Fibroblast of skin of back (primary cell): ENCODE measurements at regions not wholly inside any gene's neighbourhood (a gene's known extent, or its start where the extent isn't known, plus 50 kb on each side); places are given as distances from the start of the nearest gene placed in this dataset.

ENCODE experiments used
- DNase-seq: peaks from one replicate; pipeline ENCODE4 v3.0.0-alpha.2; 2013

GRCh38 chr3:84885199-84885882, 73.4 kb upstream of the CADM2 start:
- no peak for DNase-seq

DNA sequence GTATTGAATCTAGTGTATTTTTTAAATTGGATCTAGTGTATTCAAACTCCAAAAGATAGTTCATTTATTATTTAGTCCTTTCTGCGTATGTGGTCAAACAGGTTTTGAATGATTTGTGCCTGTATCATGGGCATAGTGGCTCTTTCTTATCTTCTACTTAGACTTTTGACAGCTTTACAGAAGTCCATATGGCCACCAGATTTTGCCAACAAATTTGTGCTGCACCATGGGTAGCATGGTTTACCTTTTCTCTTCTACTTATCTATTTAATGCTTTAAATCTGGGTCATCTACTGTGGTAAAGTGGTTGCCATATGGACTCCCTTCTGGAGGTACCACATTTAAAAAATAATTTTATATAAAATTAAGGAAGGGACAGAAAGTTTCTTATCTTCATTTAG, 66.9 kb upstream of the CADM2 start:
- DNase-seq = no peak

- no peak for DNase-seq
Measured at GRCh38 chr3:84893211-84893610, 65.6 kb upstream of the CADM2 start.

DNA sequence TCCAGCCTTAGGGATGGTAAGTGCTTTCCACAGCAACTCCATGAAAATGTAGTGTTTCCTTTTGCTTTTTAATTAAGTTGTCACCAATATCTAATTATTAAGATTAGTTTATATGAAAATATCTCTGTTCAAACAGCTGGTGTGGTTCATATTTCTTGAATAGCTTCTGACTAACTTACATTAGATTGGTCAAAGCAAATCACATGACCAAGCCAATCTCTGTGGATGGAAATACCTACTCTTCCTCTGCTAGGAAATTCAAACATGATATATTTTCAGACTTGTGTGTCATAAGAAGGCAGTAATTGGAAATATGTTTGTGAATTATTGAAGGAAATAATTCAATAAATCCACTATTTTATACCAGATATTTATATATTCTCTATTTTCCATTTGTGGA, 54.6 kb upstream of the CADM2 start:
- DNase-seq = no peak

GRCh38 chr3:84904816-84905555, 53.8 kb upstream of the CADM2 start:
- no peak for DNase-seq

DNA sequence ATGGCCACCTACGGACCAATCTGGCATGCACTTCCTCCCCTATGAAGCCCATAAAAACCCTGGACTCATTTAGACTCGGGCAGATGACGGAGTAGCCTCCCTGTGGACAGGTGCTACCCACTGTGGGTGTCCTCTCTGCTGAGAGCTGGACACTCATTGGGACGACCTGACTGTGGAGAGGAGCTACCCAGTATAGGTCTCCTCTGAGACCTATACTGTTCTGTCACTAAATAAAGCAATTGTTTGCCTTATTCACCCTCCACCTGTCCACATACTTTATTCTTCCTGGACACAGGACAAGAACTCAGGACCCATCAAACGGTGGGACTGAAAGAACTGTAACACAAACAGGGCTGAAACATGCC, 53.3 kb upstream of the CADM2 start:
- no peak for DNase-seq

DNA sequence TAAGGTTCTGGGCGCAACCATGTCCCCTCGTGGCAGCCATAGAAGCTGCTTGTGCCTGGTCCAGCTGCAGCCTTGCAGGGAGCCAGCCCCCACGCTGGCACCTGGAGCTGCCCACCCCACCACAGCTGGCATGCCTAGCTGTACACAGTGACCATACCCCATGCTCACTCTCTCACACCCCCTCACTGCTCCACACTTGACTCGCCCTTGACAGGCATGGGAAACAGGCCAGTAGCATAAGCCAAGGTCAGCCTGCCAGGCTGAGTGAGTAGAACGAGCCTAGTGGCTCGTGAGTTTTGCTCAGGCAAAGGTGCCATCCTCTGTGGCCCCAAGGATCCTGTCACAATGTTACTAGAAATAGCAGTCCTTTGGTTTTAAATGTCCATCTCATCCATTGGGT, 52.7 kb upstream of the CADM2 start:
- DNase-seq = no peak
